ENCODE measurements at regions not wholly inside any gene's neighbourhood (a gene's known extent, or its start where the extent isn't known, plus 50 kb on each side); places are given as distances from the start of the nearest gene placed in this dataset.

DNA sequence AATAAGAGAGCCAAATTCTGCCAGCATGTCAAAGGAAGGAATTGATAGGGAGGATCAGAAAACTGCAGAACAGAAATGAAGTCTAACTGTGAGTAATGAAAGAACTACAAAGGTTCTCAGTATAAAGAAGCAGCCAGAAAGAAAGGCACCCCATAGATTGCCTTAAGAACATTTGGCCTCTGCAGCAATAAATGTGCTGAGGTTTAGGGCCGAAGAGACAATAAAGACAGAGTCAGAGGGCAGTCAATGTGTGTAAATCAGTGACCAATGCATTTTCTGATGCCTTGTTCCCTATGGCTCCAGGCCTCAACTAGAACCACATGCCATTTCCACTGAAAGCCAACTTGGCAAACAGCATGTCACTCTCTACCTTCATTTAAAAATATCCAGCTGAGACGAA, 281.0 kb downstream of the HINT1 start:
- CTCF ChIA-PET: no interaction called here
- POLR2A ChIA-PET: no interaction called here
- no peak for DNase-seq
- H3K36me3 ChIP-seq (ENCODE audit: control insufficient read depth in 4 of 4, insufficient read depth in 4 of 4, low read length in 3 of 4): no peaks in the 10 kb centered on the region
- H3K27ac ChIP-seq (ENCODE audit: insufficient read depth in 1 of 2, low read depth in 1 of 2, low read length in 2 of 2, poor library complexity in 1 of 2, severe bottlenecking in 2 of 2): no peak overlapping the region
- no peaks in the 10 kb centered on the region for H3K9me3 ChIP-seq (ENCODE audit: control extremely low read depth in 1 of 5, control insufficient read depth in 4 of 5, insufficient read depth in 2 of 5, low read depth in 1 of 5, low read length in 4 of 5)
- no peak overlapping the region for H3K4me3 ChIP-seq (ENCODE audit: control insufficient read depth in 1 of 7, extremely low read depth in 1 of 7, insufficient read depth in 4 of 7, low read depth in 2 of 7, low read length in 6 of 7)
- H3K4me1 ChIP-seq (ENCODE audit: control extremely low read depth in 1 of 4, control insufficient read depth in 4 of 4, insufficient read depth in 4 of 4, low read length in 3 of 4): peaks cover 0 to 7% (median 3%) of the 10 kb centered on the region in 4 experiments
- 90% methylated on average over 2 of the region's 2 CpGs for WGBS (ENCODE audit: insufficient coverage)
- no peaks in the 10 kb centered on the region for H3K27me3 ChIP-seq (replicated peaks in 2 of 5; ENCODE audit: control insufficient read depth in 4 of 5, insufficient read depth in 5 of 5, low read length in 4 of 5)

DNA sequence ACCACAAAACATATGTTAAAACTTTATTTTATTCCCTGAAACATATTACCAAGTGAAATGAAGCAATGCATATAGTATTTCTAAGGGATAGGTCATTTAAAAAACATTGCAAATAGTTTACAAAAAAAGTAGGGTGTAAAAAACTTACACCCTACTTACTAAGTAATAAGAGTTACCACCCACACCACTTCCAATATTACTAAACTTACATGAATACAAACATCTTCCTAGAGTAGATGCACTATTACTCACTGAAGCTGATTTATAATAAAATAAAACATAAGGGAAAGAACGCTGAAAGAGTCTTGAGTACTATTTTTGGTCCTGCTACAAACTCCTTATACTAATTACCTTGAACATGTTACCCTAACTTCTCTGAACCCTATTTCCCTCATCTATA, 289.4 kb downstream of the HINT1 start:
- no peak overlapping the region for H3K27ac ChIP-seq (ENCODE audit: insufficient read depth in 1 of 2, low read depth in 1 of 2, low read length in 2 of 2, poor library complexity in 1 of 2, severe bottlenecking in 2 of 2)
- no peak overlapping the region for H3K4me3 ChIP-seq (ENCODE audit: control insufficient read depth in 1 of 7, extremely low read depth in 1 of 7, insufficient read depth in 4 of 7, low read depth in 2 of 7, low read length in 6 of 7)
- no CpG with 5 or more reads among the region's 1 CpG for WGBS (ENCODE audit: insufficient coverage)
- peaks cover 0 to 1% (median 0%) of the 10 kb centered on the region in 5 experiments for H3K9me3 ChIP-seq (ENCODE audit: control extremely low read depth in 1 of 5, control insufficient read depth in 4 of 5, insufficient read depth in 2 of 5, low read depth in 1 of 5, low read length in 4 of 5)
- ChIA-PET CTCF (no interaction called here), POLR2A (no interaction called here)
- no peaks in the 10 kb centered on the region for H3K27me3 ChIP-seq (replicated peaks in 2 of 5; ENCODE audit: control insufficient read depth in 4 of 5, insufficient read depth in 5 of 5, low read length in 4 of 5)
- H3K4me1 ChIP-seq (ENCODE audit: control extremely low read depth in 1 of 4, control insufficient read depth in 4 of 4, insufficient read depth in 4 of 4, low read length in 3 of 4): peaks cover 0 to 7% (median 3%) of the 10 kb centered on the region in 4 experiments
- DNase-seq: no peak
- H3K36me3 ChIP-seq (ENCODE audit: control insufficient read depth in 4 of 4, insufficient read depth in 4 of 4, low read length in 3 of 4): no peaks in the 10 kb centered on the region

DNA sequence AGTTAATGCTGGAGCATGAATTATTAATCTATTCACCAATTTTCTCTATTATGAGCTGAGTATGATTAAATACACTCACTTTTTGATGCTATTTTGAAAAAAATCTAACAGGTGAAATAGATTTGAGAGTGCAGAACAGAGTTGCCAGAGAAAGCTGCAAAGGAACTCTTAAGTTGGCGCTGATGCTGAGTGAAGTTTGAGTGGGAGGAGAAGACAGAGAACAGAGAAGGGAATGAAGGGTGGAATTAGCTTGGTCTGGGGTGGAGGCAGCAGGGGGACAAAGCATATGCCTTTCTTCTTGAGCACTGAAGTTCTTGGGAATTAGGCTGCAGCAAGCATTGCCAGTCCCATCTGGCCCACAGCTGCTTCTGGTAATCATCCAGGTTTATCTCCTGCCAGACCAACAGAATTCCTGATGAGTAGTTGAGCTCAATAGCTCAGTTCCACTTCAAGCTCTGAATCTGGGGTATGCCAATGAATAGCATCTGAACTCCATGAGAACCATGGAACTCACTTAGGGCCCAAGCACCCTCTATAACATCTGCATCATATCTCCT, 290.1 kb downstream of the HINT1 start:
- ChIA-PET POLR2A (no interaction called here), CTCF (no interaction called here)
- no peak overlapping the region for H3K27ac ChIP-seq (ENCODE audit: insufficient read depth in 1 of 2, low read depth in 1 of 2, low read length in 2 of 2, poor library complexity in 1 of 2, severe bottlenecking in 2 of 2)
- H3K36me3 ChIP-seq (ENCODE audit: control insufficient read depth in 4 of 4, insufficient read depth in 4 of 4, low read length in 3 of 4): no peaks in the 10 kb centered on the region
- H3K9me3 ChIP-seq (ENCODE audit: control extremely low read depth in 1 of 5, control insufficient read depth in 4 of 5, insufficient read depth in 2 of 5, low read depth in 1 of 5, low read length in 4 of 5): peaks cover 0 to 1% (median 0%) of the 10 kb centered on the region in 5 experiments
- no peaks in the 10 kb centered on the region for H3K27me3 ChIP-seq (replicated peaks in 2 of 5; ENCODE audit: control insufficient read depth in 4 of 5, insufficient read depth in 5 of 5, low read length in 4 of 5)
- WGBS (ENCODE audit: insufficient coverage): 100% methylated on average over 1 of the region's 1 CpG
- DNase-seq: no peak
- no peak overlapping the region for H3K4me3 ChIP-seq (ENCODE audit: control insufficient read depth in 1 of 7, extremely low read depth in 1 of 7, insufficient read depth in 4 of 7, low read depth in 2 of 7, low read length in 6 of 7)
- H3K4me1 ChIP-seq (ENCODE audit: control extremely low read depth in 1 of 4, control insufficient read depth in 4 of 4, insufficient read depth in 4 of 4, low read length in 3 of 4): peaks cover 0 to 3% (median under 1%) of the 10 kb centered on the region in 4 experiments

DNA sequence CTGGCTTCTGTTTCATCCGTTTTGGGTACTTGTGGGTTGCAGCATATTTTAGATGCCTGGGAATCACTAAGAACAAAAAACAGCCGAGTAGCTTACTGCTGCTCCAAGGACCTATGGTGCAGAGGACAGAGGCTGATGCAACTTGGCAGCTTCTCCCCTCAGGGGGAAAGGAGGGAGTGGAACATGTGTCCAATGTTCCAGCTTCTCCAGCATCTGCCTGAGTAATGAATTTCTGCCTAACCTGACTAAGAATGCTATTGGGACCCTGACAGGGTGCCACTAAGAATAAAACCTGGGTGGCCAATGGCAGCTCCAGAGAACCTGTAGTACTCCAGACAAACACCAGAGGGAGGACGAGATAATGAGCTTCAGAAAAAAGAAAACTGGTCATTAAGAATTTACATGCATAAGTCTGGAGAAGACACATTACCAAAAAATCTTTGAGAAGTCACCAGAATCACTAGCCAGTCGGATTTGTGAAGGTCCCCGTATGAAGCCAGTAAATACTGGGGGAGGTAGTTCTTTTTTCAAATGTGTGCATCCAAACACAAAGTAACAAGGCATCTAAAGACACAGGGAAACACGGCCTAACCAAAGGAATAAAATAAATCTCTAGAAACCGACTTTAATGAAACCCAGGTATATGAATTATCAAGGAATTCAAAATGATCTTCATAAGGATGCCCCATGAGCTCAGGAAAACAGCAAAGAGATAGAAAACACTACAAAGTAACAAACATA, 293.5 kb downstream of the HINT1 start:
- no peaks in the 10 kb centered on the region for H3K4me1 ChIP-seq (ENCODE audit: control extremely low read depth in 1 of 4, control insufficient read depth in 4 of 4, insufficient read depth in 4 of 4, low read length in 3 of 4)
- ChIA-PET CTCF (interaction anchor here (0.7 to 3.5 kb wide), 16 partner anchors 9 to 762 kb away, joined by 3 to 21 read pairs (median 4); no protein-coding TSS in a partner anchor), POLR2A (interaction anchor here (0.5 kb wide), 1 partner anchor 539 kb away, joined by 7 read pairs; no protein-coding TSS in a partner anchor)
- no peaks in the 10 kb centered on the region for H3K27me3 ChIP-seq (replicated peaks in 2 of 5; ENCODE audit: control insufficient read depth in 4 of 5, insufficient read depth in 5 of 5, low read length in 4 of 5)
- DNase-seq: peak; percentile 24 to 58 (median 44)
- H3K4me3 ChIP-seq (ENCODE audit: control insufficient read depth in 1 of 7, extremely low read depth in 1 of 7, insufficient read depth in 4 of 7, low read depth in 2 of 7, low read length in 6 of 7): no peak overlapping the region
- no peak overlapping the region for H3K27ac ChIP-seq (ENCODE audit: insufficient read depth in 1 of 2, low read depth in 1 of 2, low read length in 2 of 2, poor library complexity in 1 of 2, severe bottlenecking in 2 of 2)
- 69% methylated on average over 3 of the region's 7 CpGs for WGBS (ENCODE audit: insufficient coverage)
- no peaks in the 10 kb centered on the region for H3K36me3 ChIP-seq (ENCODE audit: control insufficient read depth in 4 of 4, insufficient read depth in 4 of 4, low read length in 3 of 4)
- H3K9me3 ChIP-seq (ENCODE audit: control extremely low read depth in 1 of 5, control insufficient read depth in 4 of 5, insufficient read depth in 2 of 5, low read depth in 1 of 5, low read length in 4 of 5): no peaks in the 10 kb centered on the region

DNA sequence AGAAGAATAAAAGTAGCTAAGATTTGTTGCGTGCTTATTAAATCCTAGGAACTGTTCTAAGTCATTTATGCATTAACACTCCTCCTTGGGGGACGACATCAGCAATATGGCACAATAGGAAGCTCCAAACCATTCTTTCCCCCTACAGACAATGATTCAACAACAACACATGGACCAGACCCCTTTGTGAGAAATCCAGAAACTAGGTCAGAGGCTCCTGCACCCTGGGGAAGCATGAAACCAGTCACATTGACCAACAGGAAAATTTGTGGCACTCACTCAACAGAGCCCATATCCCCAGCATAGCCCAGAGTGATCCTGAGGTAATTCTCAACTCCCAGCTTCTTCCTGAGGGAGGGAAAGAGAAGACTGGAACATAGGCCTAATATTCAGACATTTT, 294.4 kb downstream of the HINT1 start:
- no peaks in the 10 kb centered on the region for H3K9me3 ChIP-seq (ENCODE audit: control extremely low read depth in 1 of 5, control insufficient read depth in 4 of 5, insufficient read depth in 2 of 5, low read depth in 1 of 5, low read length in 4 of 5)
- 95% methylated on average over 2 of the region's 2 CpGs for WGBS (ENCODE audit: insufficient coverage)
- H3K4me1 ChIP-seq (ENCODE audit: control extremely low read depth in 1 of 4, control insufficient read depth in 4 of 4, insufficient read depth in 4 of 4, low read length in 3 of 4): no peaks in the 10 kb centered on the region
- no peaks in the 10 kb centered on the region for H3K36me3 ChIP-seq (ENCODE audit: control insufficient read depth in 4 of 4, insufficient read depth in 4 of 4, low read length in 3 of 4)
- DNase-seq: no peak
- H3K4me3 ChIP-seq (ENCODE audit: control insufficient read depth in 1 of 7, extremely low read depth in 1 of 7, insufficient read depth in 4 of 7, low read depth in 2 of 7, low read length in 6 of 7): no peak overlapping the region
- ChIA-PET CTCF (interaction anchor here (0.9 to 3.5 kb wide), 9 partner anchors 8 to 761 kb away, joined by 3 to 21 read pairs (median 5); no protein-coding TSS in a partner anchor), POLR2A (no interaction called here)
- H3K27ac ChIP-seq (ENCODE audit: insufficient read depth in 1 of 2, low read depth in 1 of 2, low read length in 2 of 2, poor library complexity in 1 of 2, severe bottlenecking in 2 of 2): no peak overlapping the region
- H3K27me3 ChIP-seq (replicated peaks in 2 of 5; ENCODE audit: control insufficient read depth in 4 of 5, insufficient read depth in 5 of 5, low read length in 4 of 5): no peaks in the 10 kb centered on the region

DNA sequence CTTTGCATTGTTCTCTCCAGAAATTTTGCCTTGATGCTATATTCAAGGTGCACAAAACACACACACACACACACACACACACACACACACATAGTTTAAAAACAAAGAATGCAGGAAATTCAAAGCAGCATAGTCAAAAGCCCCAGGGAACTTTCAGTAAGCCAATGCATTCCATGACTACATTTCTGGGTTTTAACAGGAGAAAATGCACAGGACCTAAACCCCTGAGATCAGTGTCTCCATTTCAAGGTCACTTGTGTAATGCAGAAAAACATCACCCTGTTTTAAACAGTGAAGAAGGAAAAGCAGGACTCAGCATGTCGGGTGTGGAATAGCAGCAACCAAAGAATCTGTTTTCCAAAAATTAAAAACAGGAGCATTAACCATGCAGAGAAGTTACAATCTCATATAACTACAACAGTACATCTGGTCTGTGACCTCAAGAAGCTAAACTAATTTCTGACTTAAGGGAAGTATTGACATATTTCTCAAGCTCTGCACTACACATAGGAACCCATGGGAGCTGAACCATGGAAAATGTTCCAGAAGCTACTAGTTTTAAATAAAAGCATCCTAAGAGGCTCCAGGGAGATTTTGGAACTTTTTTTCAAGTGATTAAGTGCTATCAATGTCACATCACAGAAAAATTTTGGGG, 296.7 kb downstream of the HINT1 start:
- no peak for DNase-seq

More for the DNA sequence above, 296.7 kb downstream of the HINT1 start:
- H3K27me3 ChIP-seq (replicated peaks in 2 of 5; ENCODE audit: control insufficient read depth in 4 of 5, insufficient read depth in 5 of 5, low read length in 4 of 5): no peaks in the 10 kb centered on the region
- peaks cover 0 to 5% (median 0%) of the 10 kb centered on the region in 5 experiments for H3K9me3 ChIP-seq (ENCODE audit: control extremely low read depth in 1 of 5, control insufficient read depth in 4 of 5, insufficient read depth in 2 of 5, low read depth in 1 of 5, low read length in 4 of 5)
- no peak overlapping the region for H3K27ac ChIP-seq (ENCODE audit: insufficient read depth in 1 of 2, low read depth in 1 of 2, low read length in 2 of 2, poor library complexity in 1 of 2, severe bottlenecking in 2 of 2)
- no peaks in the 10 kb centered on the region for H3K4me1 ChIP-seq (ENCODE audit: control extremely low read depth in 1 of 4, control insufficient read depth in 4 of 4, insufficient read depth in 4 of 4, low read length in 3 of 4)
- no CpG with 5 or more reads among the region's 1 CpG for WGBS (ENCODE audit: insufficient coverage)
- no peak overlapping the region for H3K4me3 ChIP-seq (ENCODE audit: control insufficient read depth in 1 of 7, extremely low read depth in 1 of 7, insufficient read depth in 4 of 7, low read depth in 2 of 7, low read length in 6 of 7)
- ChIA-PET CTCF (no interaction called here), POLR2A (no interaction called here)
- no peaks in the 10 kb centered on the region for H3K36me3 ChIP-seq (ENCODE audit: control insufficient read depth in 4 of 4, insufficient read depth in 4 of 4, low read length in 3 of 4)

All from common myeloid progenitor, CD34-positive (primary cell).